Lung (tissue), 11 donors: ENCODE measurements at regions not wholly inside any gene's neighbourhood (a gene's known extent, or its start where the extent isn't known, plus 50 kb on each side); places are given as distances from the start of the nearest gene placed in this dataset.

Source experiments
- ATAC-seq: fragments of 200-7000 bp; cut with Tn5 transposase; one replicate; pipeline ENCODE4 v1.9.1; 2020; ENCODE audit warnings: moderate number of reproducible peaks; ENCODE audit not compliant: insufficient read depth, low FRiP score
- DNase-seq, 3 donors: peaks; one replicate each; pipeline ENCODE4 v3.0.0-alpha.2; 2013 to 2017
- H3K27ac ChIP-seq, 2 donors: one replicate each; pipeline ENCODE4 v1.5.1; 2013; ENCODE audit warnings: mild to moderate bottlenecking in 2 of 2, moderate library complexity in 2 of 2, control low read depth in 1 of 2, inconsistent platforms in 1 of 2, low read depth in 1 of 2, low read length in 1 of 2
- H3K27me3 ChIP-seq, 3 donors: one replicate each; pipeline ENCODE4 v1.5.1; 2013; ENCODE audit warnings: low read length in 2 of 3; ENCODE audit not compliant: control insufficient read depth in 3 of 3, insufficient read depth in 3 of 3
- H3K36me3 ChIP-seq, 4 donors: one replicate each; pipeline ENCODE4 v1.5.1; 2013; ENCODE audit warnings: low read length in 4 of 4, mild to moderate bottlenecking in 1 of 4, moderate library complexity in 1 of 4; ENCODE audit not compliant: control insufficient read depth in 4 of 4, insufficient read depth in 4 of 4
- H3K4me1 ChIP-seq, 5 donors: one replicate each; pipeline ENCODE4 v1.5.1; 2013; ENCODE audit warnings: low read length in 5 of 5, mild to moderate bottlenecking in 2 of 5, moderate library complexity in 1 of 5; ENCODE audit not compliant: control insufficient read depth in 5 of 5, insufficient read depth in 5 of 5
- H3K4me3 ChIP-seq: one replicate; pipeline ENCODE4 v1.5.1; 2013; ENCODE audit warnings: mild to moderate bottlenecking, control low read depth, moderate library complexity
- H3K9ac ChIP-seq, 2 donors: one replicate each; pipeline ENCODE4 v1.5.1; 2013; ENCODE audit warnings: low read length in 2 of 2, control low read depth in 1 of 2; ENCODE audit not compliant: insufficient read depth in 1 of 2
- H3K9me3 ChIP-seq, 4 donors: one replicate each; pipeline ENCODE4 v1.5.1; 2013; ENCODE audit warnings: low read length in 3 of 4, mild to moderate bottlenecking in 1 of 4, moderate library complexity in 1 of 4; ENCODE audit not compliant: control insufficient read depth in 4 of 4, insufficient read depth in 3 of 4
- WGBS, 2 donors: extraction: QIAGEN DNeasy Blood & Tissue Kit; methylation state at CpG; one replicate each; pipeline ENCODE4 v1.1.7; 2013; 5-methylcytosine and 5-hydroxymethylcytosine counted together
- TF ChIP-seq, protein P1 (sequence below): IDR thresholded peaks from 2 replicates; pipeline ENCODE4 v1.5.1; 2012; ENCODE audit warnings: mild to moderate bottlenecking; ENCODE audit errors: control extremely low read depth, extremely low read depth
- donor health status: control.
- donor health status: control.
- donor health status: Bipolar disorder and iron deficiency.
- donor health status: healthy.
- donor health status: DM: yes; HTN: yes; CAD: no.

DNA sequence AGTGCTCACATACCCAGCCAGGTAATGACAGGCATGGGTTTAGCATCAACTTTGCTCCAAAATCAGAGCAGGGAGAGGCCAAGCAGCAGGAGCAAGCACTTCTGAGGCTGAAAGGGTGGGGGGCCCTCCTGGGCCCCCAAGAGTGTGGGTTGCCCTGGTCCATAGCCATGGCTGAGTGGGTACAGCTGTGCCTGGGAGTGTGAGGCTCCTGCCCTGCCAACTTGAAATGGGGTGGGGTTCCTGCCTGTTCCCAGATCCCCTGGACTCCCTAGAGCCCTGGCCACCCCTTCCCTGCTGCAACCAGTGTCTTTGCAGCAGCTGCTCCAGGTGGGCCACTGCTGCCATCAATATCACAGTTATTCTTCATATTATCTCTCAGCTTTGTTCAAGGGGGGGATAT lies 1224.2 kb upstream of the GJE1 start:
- DNase-seq, result no peak
- TF ChIP-seq, protein P1, sequence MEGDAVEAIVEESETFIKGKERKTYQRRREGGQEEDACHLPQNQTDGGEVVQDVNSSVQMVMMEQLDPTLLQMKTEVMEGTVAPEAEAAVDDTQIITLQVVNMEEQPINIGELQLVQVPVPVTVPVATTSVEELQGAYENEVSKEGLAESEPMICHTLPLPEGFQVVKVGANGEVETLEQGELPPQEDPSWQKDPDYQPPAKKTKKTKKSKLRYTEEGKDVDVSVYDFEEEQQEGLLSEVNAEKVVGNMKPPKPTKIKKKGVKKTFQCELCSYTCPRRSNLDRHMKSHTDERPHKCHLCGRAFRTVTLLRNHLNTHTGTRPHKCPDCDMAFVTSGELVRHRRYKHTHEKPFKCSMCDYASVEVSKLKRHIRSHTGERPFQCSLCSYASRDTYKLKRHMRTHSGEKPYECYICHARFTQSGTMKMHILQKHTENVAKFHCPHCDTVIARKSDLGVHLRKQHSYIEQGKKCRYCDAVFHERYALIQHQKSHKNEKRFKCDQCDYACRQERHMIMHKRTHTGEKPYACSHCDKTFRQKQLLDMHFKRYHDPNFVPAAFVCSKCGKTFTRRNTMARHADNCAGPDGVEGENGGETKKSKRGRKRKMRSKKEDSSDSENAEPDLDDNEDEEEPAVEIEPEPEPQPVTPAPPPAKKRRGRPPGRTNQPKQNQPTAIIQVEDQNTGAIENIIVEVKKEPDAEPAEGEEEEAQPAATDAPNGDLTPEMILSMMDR, result no peak
- Histone ChIP-seq H3K36me3 (no peaks in the 10 kb centered on the region), H3K27ac (no peak overlapping the region), H3K27me3 (no peaks in the 10 kb centered on the region), H3K9ac (no peak overlapping the region), H3K4me3 (no peak overlapping the region), H3K4me1 (peaks cover 0 to 3% (median 0%) of the 10 kb centered on the region in 5 donors), H3K9me3 (peaks cover 0 to 2% (median 0%) of the 10 kb centered on the region in 4 donors)
- no peak for ATAC-seq

DNA sequence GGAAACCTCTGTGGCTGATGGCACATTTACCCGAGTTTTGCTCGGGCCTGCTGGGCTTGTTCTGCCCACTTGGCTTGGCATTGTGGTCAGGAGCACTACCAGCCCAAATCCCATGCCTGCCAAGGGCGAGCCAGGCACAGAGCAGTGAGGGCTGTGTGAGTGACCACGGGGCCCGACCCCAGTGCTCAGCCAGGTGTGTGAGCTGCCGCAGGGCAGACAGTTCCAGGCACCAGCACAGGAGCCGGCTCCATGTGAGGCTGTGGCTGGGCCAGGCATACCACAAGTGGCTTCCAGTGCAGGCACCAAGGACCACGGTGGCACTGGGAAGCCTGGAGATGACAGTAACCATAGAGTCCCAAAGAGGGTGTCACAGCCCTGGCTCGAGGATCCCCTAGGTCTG lies 1225.5 kb upstream of the GJE1 start:
- TF ChIP-seq, protein P1, result no peak
- no peaks in the 10 kb centered on the region for H3K36me3 ChIP-seq
- WGBS, 2 donors, result 93% methylated on average over 9 of the region's 9 CpGs
- no peak overlapping the region for H3K27ac ChIP-seq
- peaks cover 0 to 2% (median 0%) of the 10 kb centered on the region in 4 donors for H3K9me3 ChIP-seq
- H3K4me3 ChIP-seq, result no peak overlapping the region
- H3K9ac ChIP-seq, result no peak overlapping the region
- DNase-seq (no peak), ATAC-seq (no peak)
- no peaks in the 10 kb centered on the region for H3K27me3 ChIP-seq
- peaks cover 0 to 3% (median 0%) of the 10 kb centered on the region in 5 donors for H3K4me1 ChIP-seq

DNA sequence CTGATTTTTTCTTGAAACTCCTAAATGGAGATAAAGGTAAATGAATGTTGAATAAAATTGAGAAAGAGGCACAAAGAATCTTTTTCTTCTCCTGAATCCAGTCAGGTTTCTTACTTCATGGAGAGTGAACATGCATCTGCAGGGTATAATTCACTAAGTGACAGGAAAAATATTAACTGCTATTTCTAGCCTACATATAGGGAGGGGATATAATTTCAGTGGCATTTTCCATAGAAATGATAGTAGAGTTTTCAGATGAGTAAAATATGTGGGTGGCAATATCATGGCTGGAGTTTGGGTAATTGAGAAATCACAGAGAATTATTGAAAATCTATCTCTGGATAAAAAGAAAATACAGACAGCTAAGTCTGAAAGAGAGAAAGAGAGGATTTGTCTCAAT lies 1227.0 kb upstream of the GJE1 start:
- Histone ChIP-seq H3K36me3 (no peaks in the 10 kb centered on the region), H3K27ac (no peak overlapping the region), H3K4me3 (no peak overlapping the region), H3K27me3 (no peaks in the 10 kb centered on the region), H3K4me1 (peaks cover 0 to 3% (median 0%) of the 10 kb centered on the region in 5 donors), H3K9me3 (peaks cover 0 to 4% (median 2%) of the 10 kb centered on the region in 4 donors), H3K9ac (no peak overlapping the region)
- TF ChIP-seq, protein P1, result no peak
- DNase-seq (no peak), ATAC-seq (no peak)

DNA sequence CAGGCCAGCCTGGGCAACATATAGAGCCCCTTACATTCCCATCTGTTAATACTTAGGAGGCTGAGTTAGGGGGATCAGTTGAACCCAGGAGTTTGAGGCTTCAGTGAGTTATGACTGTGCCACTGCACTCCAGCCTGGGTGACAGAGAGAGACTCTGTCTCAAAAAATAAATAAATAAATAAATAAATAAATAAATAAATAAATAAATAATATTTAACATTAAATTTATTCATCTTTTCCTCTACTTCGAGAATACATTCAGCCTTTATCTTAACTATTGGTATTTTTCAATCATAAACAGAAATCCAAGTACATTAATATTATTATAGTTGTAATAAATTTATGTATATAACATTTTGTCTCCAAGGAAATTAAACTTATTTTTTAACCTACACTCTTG lies 1227.7 kb upstream of the GJE1 start:
- Histone ChIP-seq H3K27me3 (no peaks in the 10 kb centered on the region), H3K9ac (no peak overlapping the region), H3K4me1 (peaks cover 0 to 3% (median 0%) of the 10 kb centered on the region in 5 donors), H3K36me3 (no peaks in the 10 kb centered on the region), H3K27ac (no peak overlapping the region), H3K4me3 (no peak overlapping the region), H3K9me3 (peaks cover 0 to 4% (median 2%) of the 10 kb centered on the region in 4 donors)
- ATAC-seq, result no peak
- TF ChIP-seq, protein P1, result no peak
- DNase-seq, result no peak
- WGBS, 2 donors, result 89 to 90% methylated on average over 1 of the region's 1 CpG
